ENCODE measurements at regions not wholly inside any gene's neighbourhood (a gene's known extent, or its start where the extent isn't known, plus 50 kb on each side); places are given as distances from the start of the nearest gene placed in this dataset.

- DNase-seq (ENCODE audit: low spot score in 2 of 2) = no peak
- Mint-ChIP-seq H3K9me3 (no peaks in the 10 kb centered on the region), H3K36me3 (no peaks in the 10 kb centered on the region), H3K4me1 (no peaks in the 10 kb centered on the region), H3K4me3 (no peak overlapping the region), H3K27ac (no peak overlapping the region), H3K27me3 (peaks cover 1% of the 10 kb centered on the region)
- no peak for ATAC-seq (ENCODE audit: low read depth)
Measured at GRCh38 chr6:138570725-138571029, 71.4 kb upstream of the NHSL1 start.

GRCh38 chr6:138571181-138571580 lies 71.9 kb upstream of the NHSL1 start:
- DNase-seq (ENCODE audit: low spot score in 2 of 2) = no peak
- no peaks in the 10 kb centered on the region for H3K4me1 Mint-ChIP-seq

GRCh38 chr6:138571585-138572166 lies 72.4 kb upstream of the NHSL1 start:
- DNase-seq (ENCODE audit: low spot score in 2 of 2) (no peak), ATAC-seq (ENCODE audit: low read depth) (no peak)
- Mint-ChIP-seq H3K27me3 (peaks cover 1% of the 10 kb centered on the region), H3K9me3 (no peaks in the 10 kb centered on the region), H3K4me3 (no peak overlapping the region), H3K36me3 (no peaks in the 10 kb centered on the region), H3K4me1 (no peaks in the 10 kb centered on the region), H3K27ac (no peak overlapping the region)

More at GRCh38 chr6:138571181-138571580, 71.9 kb upstream of the NHSL1 start:
- H3K27ac Mint-ChIP-seq = no peak overlapping the region
- H3K4me3 Mint-ChIP-seq = no peak overlapping the region
- no peaks in the 10 kb centered on the region for H3K36me3 Mint-ChIP-seq
- H3K27me3 Mint-ChIP-seq = peaks cover 1% of the 10 kb centered on the region
- ATAC-seq (ENCODE audit: low read depth) = no peak
- no peaks in the 10 kb centered on the region for H3K9me3 Mint-ChIP-seq

GRCh38 chr6:138572167-138572875 lies 73.0 kb upstream of the NHSL1 start:
- no peak for ATAC-seq (ENCODE audit: low read depth)
- no peaks in the 10 kb centered on the region for H3K9me3 Mint-ChIP-seq
- no peak overlapping the region for H3K4me3 Mint-ChIP-seq
- no peak for DNase-seq (ENCODE audit: low spot score in 2 of 2)
- no peak overlapping the region for H3K27ac Mint-ChIP-seq
- H3K4me1 Mint-ChIP-seq = no peaks in the 10 kb centered on the region
- H3K36me3 Mint-ChIP-seq = no peaks in the 10 kb centered on the region
- peaks cover 1% of the 10 kb centered on the region for H3K27me3 Mint-ChIP-seq

- Mint-ChIP-seq H3K4me3 (no peak overlapping the region), H3K4me1 (no peaks in the 10 kb centered on the region), H3K27me3 (peaks cover 1% of the 10 kb centered on the region), H3K9me3 (no peaks in the 10 kb centered on the region), H3K27ac (no peak overlapping the region), H3K36me3 (no peaks in the 10 kb centered on the region)
- no peak for DNase-seq (ENCODE audit: low spot score in 2 of 2)
- ATAC-seq (ENCODE audit: low read depth) = no peak
Measured at GRCh38 chr6:138572885-138573284, 73.6 kb upstream of the NHSL1 start.

- Mint-ChIP-seq H3K9me3 (no peaks in the 10 kb centered on the region), H3K4me3 (no peak overlapping the region), H3K36me3 (no peaks in the 10 kb centered on the region), H3K27me3 (peaks cover 1% of the 10 kb centered on the region), H3K27ac (no peak overlapping the region), H3K4me1 (no peaks in the 10 kb centered on the region)
- ATAC-seq (ENCODE audit: low read depth) (no peak), DNase-seq (ENCODE audit: low spot score in 2 of 2) (no peak)
Measured at GRCh38 chr6:138575257-138575656, 76.0 kb upstream of the NHSL1 start.

- Mint-ChIP-seq H3K27me3 (peaks cover 1% of the 10 kb centered on the region), H3K27ac (no peak overlapping the region), H3K9me3 (no peaks in the 10 kb centered on the region), H3K4me1 (no peaks in the 10 kb centered on the region), H3K36me3 (no peaks in the 10 kb centered on the region), H3K4me3 (no peak overlapping the region)
- DNase-seq (ENCODE audit: low spot score in 2 of 2) (no peak), ATAC-seq (ENCODE audit: low read depth) (no peak)
Measured at GRCh38 chr6:138576313-138576712, 77.0 kb upstream of the NHSL1 start.

- no peak for ATAC-seq (ENCODE audit: low read depth)
- no peak for DNase-seq (ENCODE audit: low spot score in 2 of 2)
- peaks cover 1% of the 10 kb centered on the region for H3K27me3 Mint-ChIP-seq
- no peaks in the 10 kb centered on the region for H3K9me3 Mint-ChIP-seq
- no peaks in the 10 kb centered on the region for H3K36me3 Mint-ChIP-seq
- no peak overlapping the region for H3K4me3 Mint-ChIP-seq
- H3K4me1 Mint-ChIP-seq = no peaks in the 10 kb centered on the region
- H3K27ac Mint-ChIP-seq = no peak overlapping the region
Measured at GRCh38 chr6:138577151-138577915, 78.0 kb upstream of the NHSL1 start.

- DNase-seq (ENCODE audit: low spot score in 2 of 2) (no peak), ATAC-seq (ENCODE audit: low read depth) (no peak)
- H3K27ac Mint-ChIP-seq = no peak overlapping the region
- no peak overlapping the region for H3K4me3 Mint-ChIP-seq
- no peaks in the 10 kb centered on the region for H3K4me1 Mint-ChIP-seq
- no peaks in the 10 kb centered on the region for H3K36me3 Mint-ChIP-seq
- no peaks in the 10 kb centered on the region for H3K9me3 Mint-ChIP-seq
- H3K27me3 Mint-ChIP-seq = peaks cover 6% of the 10 kb centered on the region
Measured at GRCh38 chr6:138580040-138580439, 80.7 kb upstream of the NHSL1 start.

- DNase-seq (ENCODE audit: low spot score in 2 of 2) (no peak), ATAC-seq (ENCODE audit: low read depth) (no peak)
- Mint-ChIP-seq H3K27ac (no peak overlapping the region), H3K36me3 (no peaks in the 10 kb centered on the region), H3K4me3 (no peak overlapping the region), H3K4me1 (no peaks in the 10 kb centered on the region), H3K9me3 (no peaks in the 10 kb centered on the region), H3K27me3 (peaks cover 7% of the 10 kb centered on the region)
Measured at GRCh38 chr6:138580801-138581200, 81.5 kb upstream of the NHSL1 start.

- Mint-ChIP-seq H3K36me3 (no peaks in the 10 kb centered on the region), H3K9me3 (no peaks in the 10 kb centered on the region), H3K27me3 (peaks cover 7% of the 10 kb centered on the region), H3K4me3 (no peak overlapping the region), H3K27ac (no peak overlapping the region), H3K4me1 (no peaks in the 10 kb centered on the region)
- DNase-seq (ENCODE audit: low spot score in 2 of 2) (no peak), ATAC-seq (ENCODE audit: low read depth) (no peak)
Measured at GRCh38 chr6:138582573-138582972, 83.3 kb upstream of the NHSL1 start.

- H3K27me3 Mint-ChIP-seq = peaks cover 9% of the 10 kb centered on the region
- ATAC-seq (ENCODE audit: low read depth) (no peak), DNase-seq (ENCODE audit: low spot score in 2 of 2) (no peak)
- no peaks in the 10 kb centered on the region for H3K9me3 Mint-ChIP-seq
- no peak overlapping the region for H3K4me3 Mint-ChIP-seq
- peaks cover 7% of the 10 kb centered on the region for H3K4me1 Mint-ChIP-seq
- H3K27ac Mint-ChIP-seq = no peak overlapping the region
- no peaks in the 10 kb centered on the region for H3K36me3 Mint-ChIP-seq
Measured at GRCh38 chr6:138586638-138587037, 87.3 kb upstream of the NHSL1 start.

- no peaks in the 10 kb centered on the region for H3K9me3 Mint-ChIP-seq
- H3K27me3 Mint-ChIP-seq = peaks cover 6% of the 10 kb centered on the region
- H3K36me3 Mint-ChIP-seq = no peaks in the 10 kb centered on the region
- no peak overlapping the region for H3K4me3 Mint-ChIP-seq
- ATAC-seq (ENCODE audit: low read depth) (peak; percentile 45), DNase-seq (ENCODE audit: low spot score in 2 of 2) (peak; percentile 57 to 59)
- peaks cover 16% of the 10 kb centered on the region for H3K4me1 Mint-ChIP-seq
- no peak overlapping the region for H3K27ac Mint-ChIP-seq
Measured at GRCh38 chr6:138588805-138589434, 89.6 kb upstream of the NHSL1 start.

Data from memory B cell (primary cell).